SU-DHL-6 (cell line): ENCODE measurements at regions not wholly inside any gene's neighbourhood (a gene's known extent, or its start where the extent isn't known, plus 50 kb on each side); places are given as distances from the start of the nearest gene placed in this dataset.

Source experiments
- EZH2phosphoT487 ChIP-seq: fragments of 200-600 bp; sonication (generic), shearing (Covaris generic); conservative IDR thresholded peaks from 2 replicates; pipeline ENCODE4 v1.6.1; 2018; ENCODE audit warnings: mild to moderate bottlenecking, antibody characterized with exemption, low read length, moderate library complexity, mixed read lengths
- TF ChIP-seq, protein P1 (sequence below): fragments of 200-600 bp; sonication (generic); IDR thresholded peaks from one replicate; pipeline ENCODE4 v1.5.1; 2017; ENCODE audit warnings: antibody characterized with exemption, mild to moderate bottlenecking, low read length, moderate library complexity; ENCODE audit not compliant: insufficient read depth, poor library complexity, severe bottlenecking

DNA sequence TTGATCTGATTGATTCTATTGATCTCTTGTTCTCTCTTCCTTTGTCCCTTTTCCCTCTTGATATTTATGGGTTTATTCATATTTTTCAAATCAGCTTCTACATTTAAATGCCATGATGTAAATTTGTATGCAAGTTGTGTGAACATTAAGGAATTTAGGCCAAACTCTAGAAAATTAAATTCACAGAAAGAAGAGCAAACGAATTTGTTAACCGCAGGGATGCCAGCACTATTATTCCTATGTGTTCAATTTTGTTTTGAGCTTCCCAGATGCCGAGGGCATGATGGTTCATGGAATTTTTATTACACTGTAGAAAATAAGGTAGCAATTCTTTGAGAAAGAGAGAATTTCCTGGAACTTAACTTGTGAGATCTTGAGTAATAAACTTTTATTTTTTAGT lies 220.9 kb downstream of the BUB3 start:
- no peak for TF ChIP-seq EZH2phosphoT487
- TF ChIP-seq, protein P1, sequence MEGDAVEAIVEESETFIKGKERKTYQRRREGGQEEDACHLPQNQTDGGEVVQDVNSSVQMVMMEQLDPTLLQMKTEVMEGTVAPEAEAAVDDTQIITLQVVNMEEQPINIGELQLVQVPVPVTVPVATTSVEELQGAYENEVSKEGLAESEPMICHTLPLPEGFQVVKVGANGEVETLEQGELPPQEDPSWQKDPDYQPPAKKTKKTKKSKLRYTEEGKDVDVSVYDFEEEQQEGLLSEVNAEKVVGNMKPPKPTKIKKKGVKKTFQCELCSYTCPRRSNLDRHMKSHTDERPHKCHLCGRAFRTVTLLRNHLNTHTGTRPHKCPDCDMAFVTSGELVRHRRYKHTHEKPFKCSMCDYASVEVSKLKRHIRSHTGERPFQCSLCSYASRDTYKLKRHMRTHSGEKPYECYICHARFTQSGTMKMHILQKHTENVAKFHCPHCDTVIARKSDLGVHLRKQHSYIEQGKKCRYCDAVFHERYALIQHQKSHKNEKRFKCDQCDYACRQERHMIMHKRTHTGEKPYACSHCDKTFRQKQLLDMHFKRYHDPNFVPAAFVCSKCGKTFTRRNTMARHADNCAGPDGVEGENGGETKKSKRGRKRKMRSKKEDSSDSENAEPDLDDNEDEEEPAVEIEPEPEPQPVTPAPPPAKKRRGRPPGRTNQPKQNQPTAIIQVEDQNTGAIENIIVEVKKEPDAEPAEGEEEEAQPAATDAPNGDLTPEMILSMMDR, result no peak
